Heart left ventricle (tissue), 13 donors: ENCODE measurements at regions not wholly inside any gene's neighbourhood (a gene's known extent, or its start where the extent isn't known, plus 50 kb on each side); places are given as distances from the start of the nearest gene placed in this dataset.

Experiments used
- CTCF ChIP-seq, 12 donors: fragments of 200-600 bp; sonication (generic) in 4 of 12; IDR thresholded peaks; one replicate each; pipeline versions ENCODE4 v1.5.0 to v1.8.0; 2018 to 2022; ENCODE audit warnings: antibody characterized with exemption in 12 of 12, mild to moderate bottlenecking in 5 of 12
- POLR2A ChIP-seq, 2 donors: fragments of 450-650 bp; IDR thresholded peaks; one replicate each; pipeline ENCODE4 v1.6.1; 2017; ENCODE audit warnings: antibody characterized with exemption in 2 of 2, mild to moderate bottlenecking in 2 of 2, moderate library complexity in 2 of 2
- donor health status: ischemic (EF 13 %, LVEDD 7.1; RV severe dilation, severe dysfunction).
- donor health status: DM: no; HTN: yes; CAD: no.
- donor health status: DM: no; HTN: no; CAD: no.
- donor health status: ischemic (EF 25% LVEDD 6.9; RV normal size, moderate dysfunction).
- donor health status: ischemic (EF 25% LVEDD 5.7; RV mildly dilated, moderate dysfunction).
- donor health status: ischemic (EF 35%, LVEDD 5.7; RV mildly dilated, moderate dysfunction).
- donor health status: nonischemic (EF 11% LVEDD 7.7; RV severe dilation, severe dysfunction).
- donor health status: DM: yes; HTN: yes; CAD: no.
- donor health status: PGD.
- donor health status: ischemic (EF 29% LVEDD 5.4; RV normal size, mild dysfunction).
- donor health status: nonischemic (EF 23%, LVEDD 6.1; RV moderate dilation, normal function).

GRCh38 chr6:3977875-3978711 is 100.8 kb downstream of the FAM217A start:
- TF ChIP-seq CTCF (IDR thresholded peaks at IDR 0.05) = peak; percentile 41 to 74 (median 60)
- no peak for TF ChIP-seq POLR2A (IDR thresholded peaks at IDR 0.05)
